Endothelial cell of umbilical vein (primary cell): ENCODE measurements at regions not wholly inside any gene's neighbourhood (a gene's known extent, or its start where the extent isn't known, plus 50 kb on each side); places are given as distances from the start of the nearest gene placed in this dataset.

Experiments
- BruUV-seq: library from RNA; stranded (reverse); fragments of 400-500 nt; replicated peaks from 2 replicates; lab custom pipeline; 2021; lab: Mats Ljungman, UMichigan
- CTCF ChIA-PET: fragments of 300-600, 350-600 bp; sonication (Branson Sonifier 250); formaldehyde crosslinking; loops from one replicate; lab custom pipeline; 2021; ENCODE audit warnings: antibody characterized with exemption, inconsistent platforms; lab: Charles Lee
- POLR2A ChIA-PET: fragments of 300-600, 350-600 bp; sonication (Branson Sonifier 250); formaldehyde crosslinking; loops from one replicate; lab custom pipeline; 2021; ENCODE audit warnings: antibody characterized with exemption, inconsistent platforms; lab: Charles Lee
- DNase-seq: peaks from one replicate; pipeline ENCODE4 v3.0.0-alpha.2; 2011; ENCODE audit warnings: low read depth, low spot score
- FAIRE-seq: peaks from 2 replicates; lab custom pipeline; 2011; peaks lifted over from hg19 to GRCh38; lab: Jason Lieb, UNC
- H2AFZ ChIP-seq: 2 replicates; pipeline ENCODE4 v1.6.0; 2012; ENCODE audit warnings: low read depth, low read length, control low read depth, inconsistent platforms
- H3K27ac ChIP-seq: 2 replicates; pipeline ENCODE4 v1.5.1; 2011; ENCODE audit warnings: low read depth, mild to moderate bottlenecking, control low read depth, low read length, moderate library complexity; ENCODE audit not compliant: insufficient read depth
- H3K27me3 ChIP-seq, 2 experiments: 2 replicates each; pipeline versions ENCODE4 v1.6.0 to v1.6.1; 2011; ENCODE audit warnings: low read length in 2 of 2, mixed read lengths in 1 of 2; ENCODE audit not compliant: control insufficient read depth in 2 of 2, insufficient read depth in 2 of 2
- H3K36me3 ChIP-seq, 2 experiments: 2 replicates in 1 of 2; 3 replicates in 1 of 2; pipeline ENCODE4 v1.5.1; 2011; ENCODE audit warnings: low read length in 2 of 2, mild to moderate bottlenecking in 1 of 2, moderate library complexity in 1 of 2; ENCODE audit not compliant: control insufficient read depth in 2 of 2, insufficient read depth in 2 of 2; ENCODE audit errors: extremely low read depth in 1 of 2
- H3K4me1 ChIP-seq: 3 replicates; pipeline ENCODE4 v1.5.1; 2011; ENCODE audit warnings: mild to moderate bottlenecking, low read length; ENCODE audit not compliant: control insufficient read depth, insufficient read depth; ENCODE audit errors: extremely low read depth
- H3K4me2 ChIP-seq: 2 replicates; pipeline ENCODE4 v1.6.1; 2011; ENCODE audit warnings: low read length, control low read depth, mixed read lengths; ENCODE audit not compliant: insufficient read depth
- H3K4me3 ChIP-seq, 3 experiments: fragments of 200-600 bp in 1 of 3; sonication (generic), shearing (Covaris generic) in 1 of 3; replicated peaks in 1 of 3; 2 replicates each; pipeline ENCODE4 v1.5.1; 2011 to 2016; ENCODE audit warnings: control low read depth in 3 of 3, low read length in 3 of 3, mild to moderate bottlenecking in 2 of 3, inconsistent platforms in 1 of 3, low read depth in 1 of 3, moderate library complexity in 1 of 3; ENCODE audit not compliant: insufficient read depth in 1 of 3
- H3K79me2 ChIP-seq: 2 replicates; pipeline ENCODE4 v1.6.0; 2012; ENCODE audit warnings: low read length, inconsistent platforms; ENCODE audit not compliant: control insufficient read depth, insufficient read depth
- H3K9ac ChIP-seq: replicated peaks from 2 replicates; pipeline ENCODE3; 2011; ENCODE audit warnings: low read length, control low read depth; ENCODE audit not compliant: insufficient read depth; ENCODE audit errors: extremely low read depth
- H3K9me1 ChIP-seq: replicated peaks from 3 replicates; pipeline ENCODE4 v1.6.0; 2011; ENCODE audit warnings: mild to moderate bottlenecking, low read length; ENCODE audit not compliant: control insufficient read depth, insufficient read depth; ENCODE audit errors: extremely low read depth
- H3K9me3 ChIP-seq: replicated peaks from 2 replicates; pipeline ENCODE4 v1.5.1; 2012; ENCODE audit warnings: low read length, inconsistent platforms; ENCODE audit not compliant: control insufficient read depth, insufficient read depth
- H4K20me1 ChIP-seq: replicated peaks from 2 replicates; pipeline ENCODE3; 2011; ENCODE audit warnings: mild to moderate bottlenecking, low read length; ENCODE audit not compliant: control insufficient read depth, insufficient read depth; ENCODE audit errors: extremely low read depth
- CTCF ChIP-seq, 2 donors: IDR thresholded peaks; 1 replicate in 1 of 2; 2 replicates in 1 of 2; pipeline ENCODE4 v1.5.1; 2011; ENCODE audit warnings: low read length in 2 of 2, mild to moderate bottlenecking in 2 of 2, moderate library complexity in 2 of 2, control low read depth in 1 of 2, inconsistent platforms in 1 of 2, low read depth in 1 of 2; ENCODE audit not compliant: insufficient read depth in 1 of 2; ENCODE audit errors: extremely low read depth in 1 of 2
- EZH2 ChIP-seq: IDR thresholded peaks from 2 replicates; pipeline ENCODE4 v1.6.1; 2012; ENCODE audit warnings: borderline replicate concordance, low read depth, mild to moderate bottlenecking, moderate library complexity, low read length, inconsistent platforms; ENCODE audit not compliant: severe bottlenecking
- FOS ChIP-seq: IDR thresholded peaks from 2 replicates; pipeline ENCODE4 v1.6.1; 2011; ENCODE audit warnings: mild to moderate bottlenecking, low read length, moderate library complexity, borderline replicate concordance; ENCODE audit not compliant: insufficient read depth
- GATA2 ChIP-seq: IDR thresholded peaks from 2 replicates; pipeline ENCODE4 v1.7.0; 2011; ENCODE audit warnings: low read depth, mild to moderate bottlenecking, moderate library complexity, mixed read lengths, low read length; ENCODE audit not compliant: insufficient read length, insufficient read depth
- JUN ChIP-seq: IDR thresholded peaks from 2 replicates; pipeline ENCODE4 v1.6.1; 2011; ENCODE audit warnings: borderline replicate concordance, low read depth; ENCODE audit not compliant: insufficient read length, insufficient read depth
- MYC ChIP-seq: IDR thresholded peaks from one replicate; pipeline ENCODE4 v1.6.1; 2011; ENCODE audit warnings: mild to moderate bottlenecking, low read depth, low read length
- POLR2A ChIP-seq: IDR thresholded peaks from 2 replicates; pipeline ENCODE4 v1.6.1; 2012; ENCODE audit warnings: low read depth, mild to moderate bottlenecking, control low read depth, low read length
- POLR2AphosphoS5 ChIP-seq: IDR thresholded peaks from 2 replicates; pipeline ENCODE4 v1.6.1; 2012; ENCODE audit warnings: low read depth, mild to moderate bottlenecking, control low read depth, low read length, moderate library complexity; ENCODE audit not compliant: insufficient read depth
- dilution Hi-C: fragments of 300-500 bp; cut with MboI; formaldehyde crosslinking; loops from one replicate; pipeline ENCODE4 v1.15.0; 2019; ENCODE audit warnings: low sequenced_read_pairs; ENCODE audit not compliant: extremely low pct_ligation_motif_present
- intact Hi-C: fragments of 100-400 bp; cut with micrococcal nuclease; formaldehyde crosslinking; loops from one replicate; pipeline ENCODE4 v1.10.0; 2022
- TF ChIP-seq, protein P1 (sequence below): IDR thresholded peaks from 2 replicates; pipeline ENCODE4 v1.6.1; 2011; ENCODE audit not compliant: insufficient read depth, insufficient read length

DNA sequence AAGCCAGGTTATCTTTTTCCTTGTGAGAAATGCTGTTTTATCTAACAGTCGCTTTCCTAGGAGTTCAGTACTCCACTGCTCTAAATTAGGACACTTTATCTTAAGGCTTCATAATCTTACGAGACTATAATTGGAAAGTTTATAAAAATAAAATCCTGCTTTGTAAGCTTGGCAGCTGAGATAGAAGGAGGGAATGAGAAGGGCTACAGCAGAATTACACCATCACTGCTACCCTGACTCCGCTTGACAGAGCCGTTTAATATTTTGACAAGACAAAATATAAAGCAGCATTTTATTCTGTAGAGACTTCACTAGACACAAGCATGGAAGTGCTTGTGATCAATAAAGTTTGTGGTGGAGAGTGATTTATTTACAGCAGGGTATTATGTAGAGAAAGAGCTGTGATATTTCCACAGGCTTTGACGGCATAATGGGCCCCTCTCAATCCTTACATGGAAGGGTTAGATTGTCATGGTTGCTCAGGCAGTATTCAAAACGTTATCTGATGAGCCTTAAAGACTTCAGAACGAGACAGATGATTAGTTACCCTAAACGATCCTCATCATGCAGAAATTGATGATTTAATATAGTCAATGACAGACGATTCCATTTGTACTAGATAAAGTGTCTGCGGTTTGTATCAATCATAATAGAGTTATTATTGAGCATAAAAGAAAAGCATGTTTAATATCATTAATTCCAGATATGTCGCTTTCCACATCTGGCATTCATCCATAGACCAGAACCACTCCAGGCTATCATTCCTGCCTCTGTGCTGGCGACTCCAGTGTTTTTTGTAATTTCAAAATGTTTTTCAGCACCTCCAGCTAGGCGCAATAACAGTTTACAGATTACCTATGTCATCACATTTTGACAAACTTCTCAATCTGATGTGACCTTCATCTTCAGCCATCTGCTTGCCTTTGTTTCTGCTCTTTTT is 242.2 kb downstream of the FIGN start:
- H3K36me3 ChIP-seq: no peaks in the 10 kb centered on the region
- dilution Hi-C loops: no loop called here
- no peak overlapping the region for H3K27ac ChIP-seq
- intact Hi-C loops: no loop called here
- H3K9ac ChIP-seq: no peak overlapping the region
- H3K9me1 ChIP-seq: no peaks in the 10 kb centered on the region
- TF ChIP-seq CTCF (IDR thresholded peaks at IDR 0.05; ENCODE audit: extremely low read depth in 1 of 2, insufficient read depth in 1 of 2, low read depth in 1 of 2, low read length in 2 of 2) (no peak), MYC (no peak), EZH2 (no peak), JUN (no peak), FOS (no peak), POLR2A (no peak), POLR2AphosphoS5 (no peak), GATA2 (no peak)
- TF ChIP-seq, protein P1, sequence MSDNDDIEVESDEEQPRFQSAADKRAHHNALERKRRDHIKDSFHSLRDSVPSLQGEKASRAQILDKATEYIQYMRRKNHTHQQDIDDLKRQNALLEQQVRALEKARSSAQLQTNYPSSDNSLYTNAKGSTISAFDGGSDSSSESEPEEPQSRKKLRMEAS: no peak
- no peaks in the 10 kb centered on the region for H3K79me2 ChIP-seq
- H3K4me2 ChIP-seq: no peak overlapping the region
- FAIRE-seq (no peak), DNase-seq (no peak)
- no peaks in the 10 kb centered on the region for H3K4me1 ChIP-seq
- BruUV-seq: no TSS peak
- ChIA-PET CTCF (interaction anchor here (1.1 to 1.9 kb wide), 2 partner anchors 12 to 13 kb away, joined by 3 to 4 read pairs; no protein-coding TSS in a partner anchor), POLR2A (no interaction called here)
- no peaks in the 10 kb centered on the region for H4K20me1 ChIP-seq
- no peaks in the 10 kb centered on the region for H3K27me3 ChIP-seq
- H3K9me3 ChIP-seq: no peaks in the 10 kb centered on the region
- no peak overlapping the region for H3K4me3 ChIP-seq
- no peak overlapping the region for H2AFZ ChIP-seq
